HepG2 (cell line): ENCODE measurements at regions not wholly inside any gene's neighbourhood (a gene's known extent, or its start where the extent isn't known, plus 50 kb on each side); places are given as distances from the start of the nearest gene placed in this dataset.

ENCODE experiments used
- TF ChIP-seq, protein P1 (sequence below): sonication (generic); formaldehyde crosslinking; IDR thresholded peaks from 2 replicates; pipeline ENCODE4 v1.8.1; 2022; ENCODE audit warnings: low read depth, mild to moderate bottlenecking, missing genetic modification reagents
- TF ChIP-seq, protein P2 (sequence below): sonication (generic); formaldehyde crosslinking; IDR thresholded peaks from 2 replicates; pipeline ENCODE4 v1.5.0; 2020; ENCODE audit warnings: mild to moderate bottlenecking, missing genetic modification reagents, moderate library complexity

GRCh38 chr3:83802801-83803200 is 1156.0 kb upstream of the CADM2 start:
- TF ChIP-seq, protein P1, sequence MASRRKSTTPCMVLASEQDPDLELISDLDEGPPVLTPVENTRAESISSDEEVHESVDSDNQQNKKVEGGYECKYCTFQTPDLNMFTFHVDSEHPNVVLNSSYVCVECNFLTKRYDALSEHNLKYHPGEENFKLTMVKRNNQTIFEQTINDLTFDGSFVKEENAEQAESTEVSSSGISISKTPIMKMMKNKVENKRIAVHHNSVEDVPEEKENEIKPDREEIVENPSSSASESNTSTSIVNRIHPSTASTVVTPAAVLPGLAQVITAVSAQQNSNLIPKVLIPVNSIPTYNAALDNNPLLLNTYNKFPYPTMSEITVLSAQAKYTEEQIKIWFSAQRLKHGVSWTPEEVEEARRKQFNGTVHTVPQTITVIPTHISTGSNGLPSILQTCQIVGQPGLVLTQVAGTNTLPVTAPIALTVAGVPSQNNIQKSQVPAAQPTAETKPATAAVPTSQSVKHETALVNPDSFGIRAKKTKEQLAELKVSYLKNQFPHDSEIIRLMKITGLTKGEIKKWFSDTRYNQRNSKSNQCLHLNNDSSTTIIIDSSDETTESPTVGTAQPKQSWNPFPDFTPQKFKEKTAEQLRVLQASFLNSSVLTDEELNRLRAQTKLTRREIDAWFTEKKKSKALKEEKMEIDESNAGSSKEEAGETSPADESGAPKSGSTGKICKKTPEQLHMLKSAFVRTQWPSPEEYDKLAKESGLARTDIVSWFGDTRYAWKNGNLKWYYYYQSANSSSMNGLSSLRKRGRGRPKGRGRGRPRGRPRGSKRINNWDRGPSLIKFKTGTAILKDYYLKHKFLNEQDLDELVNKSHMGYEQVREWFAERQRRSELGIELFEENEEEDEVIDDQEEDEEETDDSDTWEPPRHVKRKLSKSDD (CRISPR knock-in tag), result no peak
- TF ChIP-seq, protein P2, sequence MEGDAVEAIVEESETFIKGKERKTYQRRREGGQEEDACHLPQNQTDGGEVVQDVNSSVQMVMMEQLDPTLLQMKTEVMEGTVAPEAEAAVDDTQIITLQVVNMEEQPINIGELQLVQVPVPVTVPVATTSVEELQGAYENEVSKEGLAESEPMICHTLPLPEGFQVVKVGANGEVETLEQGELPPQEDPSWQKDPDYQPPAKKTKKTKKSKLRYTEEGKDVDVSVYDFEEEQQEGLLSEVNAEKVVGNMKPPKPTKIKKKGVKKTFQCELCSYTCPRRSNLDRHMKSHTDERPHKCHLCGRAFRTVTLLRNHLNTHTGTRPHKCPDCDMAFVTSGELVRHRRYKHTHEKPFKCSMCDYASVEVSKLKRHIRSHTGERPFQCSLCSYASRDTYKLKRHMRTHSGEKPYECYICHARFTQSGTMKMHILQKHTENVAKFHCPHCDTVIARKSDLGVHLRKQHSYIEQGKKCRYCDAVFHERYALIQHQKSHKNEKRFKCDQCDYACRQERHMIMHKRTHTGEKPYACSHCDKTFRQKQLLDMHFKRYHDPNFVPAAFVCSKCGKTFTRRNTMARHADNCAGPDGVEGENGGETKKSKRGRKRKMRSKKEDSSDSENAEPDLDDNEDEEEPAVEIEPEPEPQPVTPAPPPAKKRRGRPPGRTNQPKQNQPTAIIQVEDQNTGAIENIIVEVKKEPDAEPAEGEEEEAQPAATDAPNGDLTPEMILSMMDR (CRISPR knock-in tag), result no peak
